Esophagus squamous epithelium (tissue), 4 donors: ENCODE measurements at regions not wholly inside any gene's neighbourhood (a gene's known extent, or its start where the extent isn't known, plus 50 kb on each side); places are given as distances from the start of the nearest gene placed in this dataset.

Experiments used
- POLR2A ChIP-seq, 4 donors: fragments of 450-650 bp; IDR thresholded peaks; one replicate each; pipeline ENCODE4 v1.6.1; 2017; ENCODE audit warnings: antibody characterized with exemption in 4 of 4, mild to moderate bottlenecking in 4 of 4, moderate library complexity in 3 of 4
- TF ChIP-seq, protein P1 (sequence below), 6 experiments: fragments of 450-650 bp in 4 of 6; fragments of 200-600 bp in 2 of 6; sonication (generic) in 2 of 6; IDR thresholded peaks; one replicate each; pipeline ENCODE4 v1.5.1; 2016 to 2019; ENCODE audit warnings: antibody characterized with exemption in 6 of 6, mild to moderate bottlenecking in 4 of 6, moderate library complexity in 4 of 6

DNA sequence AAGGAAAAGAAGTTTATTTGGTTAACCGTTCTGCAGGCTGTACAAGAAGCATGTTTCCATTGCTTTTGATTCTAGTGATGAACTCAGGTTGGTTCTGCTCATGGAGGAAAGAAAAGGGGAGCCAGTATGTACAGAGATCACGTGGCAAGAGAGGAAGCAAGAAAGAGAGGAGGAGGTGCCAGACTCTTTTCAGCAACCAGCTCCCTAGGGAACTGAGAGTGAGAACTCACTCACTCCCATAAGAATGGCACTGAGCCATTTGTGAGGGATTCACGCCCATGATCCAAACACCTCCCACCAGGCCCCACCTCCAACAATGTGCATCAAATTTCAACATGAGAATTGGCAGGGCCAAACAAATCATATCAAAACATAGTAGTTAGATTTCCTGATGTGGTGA, 649.1 kb downstream of the EPM2A start:
- TF ChIP-seq, protein P1, sequence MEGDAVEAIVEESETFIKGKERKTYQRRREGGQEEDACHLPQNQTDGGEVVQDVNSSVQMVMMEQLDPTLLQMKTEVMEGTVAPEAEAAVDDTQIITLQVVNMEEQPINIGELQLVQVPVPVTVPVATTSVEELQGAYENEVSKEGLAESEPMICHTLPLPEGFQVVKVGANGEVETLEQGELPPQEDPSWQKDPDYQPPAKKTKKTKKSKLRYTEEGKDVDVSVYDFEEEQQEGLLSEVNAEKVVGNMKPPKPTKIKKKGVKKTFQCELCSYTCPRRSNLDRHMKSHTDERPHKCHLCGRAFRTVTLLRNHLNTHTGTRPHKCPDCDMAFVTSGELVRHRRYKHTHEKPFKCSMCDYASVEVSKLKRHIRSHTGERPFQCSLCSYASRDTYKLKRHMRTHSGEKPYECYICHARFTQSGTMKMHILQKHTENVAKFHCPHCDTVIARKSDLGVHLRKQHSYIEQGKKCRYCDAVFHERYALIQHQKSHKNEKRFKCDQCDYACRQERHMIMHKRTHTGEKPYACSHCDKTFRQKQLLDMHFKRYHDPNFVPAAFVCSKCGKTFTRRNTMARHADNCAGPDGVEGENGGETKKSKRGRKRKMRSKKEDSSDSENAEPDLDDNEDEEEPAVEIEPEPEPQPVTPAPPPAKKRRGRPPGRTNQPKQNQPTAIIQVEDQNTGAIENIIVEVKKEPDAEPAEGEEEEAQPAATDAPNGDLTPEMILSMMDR (IDR thresholded peaks at IDR 0.05) = no peak
- TF ChIP-seq POLR2A (IDR thresholded peaks at IDR 0.05) = no peak
